Karpas-422 (cell line): ENCODE measurements at regions not wholly inside any gene's neighbourhood (a gene's known extent, or its start where the extent isn't known, plus 50 kb on each side); places are given as distances from the start of the nearest gene placed in this dataset.

Experiments used
- DNase-seq: peaks from one replicate; pipeline ENCODE4 v3.0.0-alpha.2; 2015
- H2AFZ ChIP-seq: fragments of 200-600 bp; sonication (generic); 2 replicates; pipeline ENCODE4 v1.6.1; 2014; ENCODE audit warnings: antibody characterized with exemption, low read length, mixed read lengths
- H3K27ac ChIP-seq: fragments of 200-600 bp; sonication (generic); 2 replicates; pipeline ENCODE4 v1.5.1; 2014; ENCODE audit warnings: mild to moderate bottlenecking, low read length, moderate library complexity
- H3K27me3 ChIP-seq: fragments of 200-600 bp; sonication (generic); 2 replicates; pipeline ENCODE4 v1.6.1; 2014; ENCODE audit warnings: low read length, mixed read lengths
- H3K36me3 ChIP-seq: fragments of 200-600 bp; sonication (generic); 2 replicates; pipeline ENCODE4 v1.6.1; 2014; ENCODE audit warnings: low read length, mixed read lengths; ENCODE audit not compliant: insufficient read depth
- H3K4me1 ChIP-seq: fragments of 200-600 bp; sonication (generic); 2 replicates; pipeline ENCODE4 v1.6.1; 2014; ENCODE audit warnings: mild to moderate bottlenecking, low read length, mixed read lengths
- H3K4me2 ChIP-seq: fragments of 200-600 bp; sonication (generic); 2 replicates; pipeline ENCODE4 v1.6.1; 2014; ENCODE audit warnings: low read length, low read depth, mild to moderate bottlenecking; ENCODE audit not compliant: poor library complexity, severe bottlenecking
- H3K4me3 ChIP-seq: fragments of 200-600 bp; sonication (generic); 2 replicates; pipeline ENCODE4 v1.5.1; 2014; ENCODE audit warnings: mild to moderate bottlenecking, antibody characterized with exemption, low read length, mixed read lengths
- H3K79me2 ChIP-seq: fragments of 200-600 bp; sonication (generic); 2 replicates; pipeline ENCODE4 v1.6.1; 2014; ENCODE audit warnings: mild to moderate bottlenecking, low read length, mixed read lengths
- H3K9ac ChIP-seq: fragments of 200-600 bp; sonication (generic); 2 replicates; pipeline ENCODE4 v1.6.0; 2014; ENCODE audit warnings: low read length
- H3K9me2 ChIP-seq: fragments of 200-600 bp; sonication (generic), shearing (Covaris generic); replicated peaks from 2 replicates; pipeline ENCODE4 v1.6.0; 2014; ENCODE audit warnings: mild to moderate bottlenecking, low read length, moderate library complexity; ENCODE audit not compliant: insufficient read depth
- H3K9me3 ChIP-seq: fragments of 300-700, 200-600 bp; sonication (generic); 2 replicates; pipeline ENCODE4 v1.6.1; 2014; ENCODE audit warnings: low read length, mixed read lengths
- H4K20me1 ChIP-seq: fragments of 200-600 bp; sonication (generic); 2 replicates; pipeline ENCODE4 v1.6.1; 2014; ENCODE audit warnings: mild to moderate bottlenecking, antibody characterized with exemption, low read length, low read depth; ENCODE audit not compliant: insufficient read depth

DNA sequence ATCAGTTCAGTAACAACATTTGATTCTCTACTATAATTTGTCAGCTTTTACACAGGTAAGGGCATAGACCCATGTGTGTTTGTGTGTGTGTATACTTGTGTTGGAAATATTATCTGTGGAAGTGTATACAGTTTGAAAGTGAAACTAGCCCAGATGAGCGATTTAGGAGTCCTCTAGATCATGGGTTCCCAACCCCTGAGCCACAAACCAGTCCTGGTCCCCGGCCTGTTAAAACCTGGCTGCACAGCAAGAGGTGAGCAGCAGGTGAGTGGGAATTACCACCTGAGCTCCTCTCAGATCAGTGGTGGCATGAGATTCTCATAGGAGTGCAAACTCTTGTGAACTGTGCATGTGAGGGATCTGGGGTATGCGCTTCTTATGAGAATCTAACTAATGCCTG is 1221.5 kb upstream of the SORCS1 start:
- no peaks in the 10 kb centered on the region for H3K27me3 ChIP-seq
- H3K9me2 ChIP-seq, result no peaks in the 10 kb centered on the region
- no peaks in the 10 kb centered on the region for H3K79me2 ChIP-seq
- H3K9ac ChIP-seq, result no peak overlapping the region
- H3K27ac ChIP-seq, result no peak overlapping the region
- H3K4me1 ChIP-seq, result no peaks in the 10 kb centered on the region
- no peaks in the 10 kb centered on the region for H3K36me3 ChIP-seq
- no peaks in the 10 kb centered on the region for H4K20me1 ChIP-seq
- no peak for DNase-seq
- H3K4me3 ChIP-seq, result no peak overlapping the region
- no peak overlapping the region for H2AFZ ChIP-seq
- no peak overlapping the region for H3K4me2 ChIP-seq
- H3K9me3 ChIP-seq, result peaks cover 12% of the 10 kb centered on the region; the same call in 1 of the 2 replicates

- Histone ChIP-seq H3K79me2 (no peaks in the 10 kb centered on the region), H4K20me1 (no peaks in the 10 kb centered on the region), H3K27me3 (no peaks in the 10 kb centered on the region), H3K4me1 (no peaks in the 10 kb centered on the region), H3K4me3 (no peak overlapping the region), H3K36me3 (no peaks in the 10 kb centered on the region), H3K9me2 (no peaks in the 10 kb centered on the region), H3K9me3 (peaks cover 16% of the 10 kb centered on the region; the same call in 1 of the 2 replicates), H3K4me2 (no peak overlapping the region), H3K27ac (no peak overlapping the region), H2AFZ (no peak overlapping the region), H3K9ac (no peak overlapping the region)
- no peak for DNase-seq
Measured at GRCh38 chr10:108384378-108384777, 1219.9 kb upstream of the SORCS1 start.

DNA sequence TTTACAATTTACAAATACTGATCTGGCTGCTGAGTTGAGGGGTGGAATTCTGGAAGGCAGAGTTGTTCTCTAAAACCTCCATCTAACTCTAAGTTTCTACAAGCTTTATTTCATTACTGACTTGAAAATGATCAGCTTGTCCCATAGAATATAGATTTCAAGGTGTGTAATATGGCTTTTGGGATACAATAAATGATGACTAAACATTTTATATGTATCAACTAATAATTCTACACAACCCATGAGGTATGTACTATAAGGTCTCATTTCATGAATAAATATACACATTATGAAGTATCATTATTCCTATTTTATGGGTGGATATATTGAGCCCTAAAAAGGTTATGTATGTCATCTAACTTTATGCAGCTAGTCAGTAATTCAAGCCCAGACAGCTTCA is 1214.3 kb upstream of the SORCS1 start:
- H2AFZ ChIP-seq, result no peak overlapping the region

GRCh38 chr10:108375691-108376090 is 1211.2 kb upstream of the SORCS1 start:
- Histone ChIP-seq H3K79me2 (no peaks in the 10 kb centered on the region), H3K4me2 (no peak overlapping the region), H3K27me3 (no peaks in the 10 kb centered on the region), H3K4me1 (no peaks in the 10 kb centered on the region), H3K27ac (no peak overlapping the region), H3K9ac (no peak overlapping the region), H3K4me3 (no peak overlapping the region), H3K9me2 (no peaks in the 10 kb centered on the region), H4K20me1 (no peaks in the 10 kb centered on the region), H3K36me3 (no peaks in the 10 kb centered on the region), H3K9me3 (peaks cover 37% of the 10 kb centered on the region), H2AFZ (no peak overlapping the region)
- DNase-seq, result no peak

More for the DNA sequence above, 1214.3 kb upstream of the SORCS1 start:
- Histone ChIP-seq H3K4me3 (no peak overlapping the region), H3K9ac (no peak overlapping the region), H3K4me1 (no peaks in the 10 kb centered on the region), H3K9me3 (peaks cover 37% of the 10 kb centered on the region), H3K27ac (no peak overlapping the region), H3K4me2 (no peak overlapping the region), H3K36me3 (no peaks in the 10 kb centered on the region), H4K20me1 (no peaks in the 10 kb centered on the region), H3K79me2 (no peaks in the 10 kb centered on the region), H3K27me3 (no peaks in the 10 kb centered on the region), H3K9me2 (no peaks in the 10 kb centered on the region)
- no peak for DNase-seq

GRCh38 chr10:108374991-108375390 is 1210.5 kb upstream of the SORCS1 start:
- Histone ChIP-seq H4K20me1 (no peaks in the 10 kb centered on the region), H3K27ac (no peak overlapping the region), H3K9me3 (peaks cover 38% of the 10 kb centered on the region), H2AFZ (no peak overlapping the region), H3K4me3 (no peak overlapping the region), H3K36me3 (no peaks in the 10 kb centered on the region), H3K4me1 (no peaks in the 10 kb centered on the region), H3K4me2 (no peak overlapping the region), H3K79me2 (no peaks in the 10 kb centered on the region), H3K27me3 (no peaks in the 10 kb centered on the region), H3K9ac (no peak overlapping the region), H3K9me2 (no peaks in the 10 kb centered on the region)
- no peak for DNase-seq

GRCh38 chr10:108365541-108365940 is 1201.0 kb upstream of the SORCS1 start:
- no peaks in the 10 kb centered on the region for H3K27me3 ChIP-seq
- no peaks in the 10 kb centered on the region for H4K20me1 ChIP-seq
- H3K36me3 ChIP-seq, result no peaks in the 10 kb centered on the region
- no peak overlapping the region for H3K4me3 ChIP-seq
- peaks cover 11% of the 10 kb centered on the region for H3K9me3 ChIP-seq
- H3K9ac ChIP-seq, result no peak overlapping the region
- no peak overlapping the region for H2AFZ ChIP-seq
- no peak for DNase-seq
- no peak overlapping the region for H3K27ac ChIP-seq
- no peaks in the 10 kb centered on the region for H3K79me2 ChIP-seq
- H3K9me2 ChIP-seq, result no peaks in the 10 kb centered on the region
- H3K4me1 ChIP-seq, result no peaks in the 10 kb centered on the region
- H3K4me2 ChIP-seq, result no peak overlapping the region

- H3K4me1 ChIP-seq, result no peaks in the 10 kb centered on the region
- H3K9ac ChIP-seq, result no peak overlapping the region
- no peak overlapping the region for H3K4me3 ChIP-seq
- no peaks in the 10 kb centered on the region for H3K79me2 ChIP-seq
- H3K4me2 ChIP-seq, result no peak overlapping the region
- H3K9me3 ChIP-seq, result peaks cover 10% of the 10 kb centered on the region
- no peak for DNase-seq
- no peaks in the 10 kb centered on the region for H3K36me3 ChIP-seq
- no peak overlapping the region for H3K27ac ChIP-seq
- no peaks in the 10 kb centered on the region for H3K9me2 ChIP-seq
- no peaks in the 10 kb centered on the region for H4K20me1 ChIP-seq
- no peak overlapping the region for H2AFZ ChIP-seq
- H3K27me3 ChIP-seq, result no peaks in the 10 kb centered on the region
Measured at GRCh38 chr10:108363576-108363975, 1199.1 kb upstream of the SORCS1 start.

- Histone ChIP-seq H3K36me3 (no peaks in the 10 kb centered on the region), H2AFZ (no peak overlapping the region), H3K9me2 (no peaks in the 10 kb centered on the region), H3K79me2 (no peaks in the 10 kb centered on the region), H3K27me3 (no peaks in the 10 kb centered on the region), H3K4me2 (no peak overlapping the region), H3K4me3 (no peak overlapping the region), H4K20me1 (no peaks in the 10 kb centered on the region), H3K27ac (no peak overlapping the region), H3K4me1 (no peaks in the 10 kb centered on the region), H3K9me3 (peaks cover 14% of the 10 kb centered on the region), H3K9ac (no peak overlapping the region)
- no peak for DNase-seq
Measured at GRCh38 chr10:108362961-108363360, 1198.5 kb upstream of the SORCS1 start.

GRCh38 chr10:108362296-108362695 is 1197.8 kb upstream of the SORCS1 start:
- no peaks in the 10 kb centered on the region for H3K79me2 ChIP-seq
- H3K9ac ChIP-seq, result no peak overlapping the region
- H3K9me3 ChIP-seq, result peaks cover 16% of the 10 kb centered on the region
- no peak overlapping the region for H3K4me2 ChIP-seq
- H3K27ac ChIP-seq, result no peak overlapping the region
- H2AFZ ChIP-seq, result no peak overlapping the region
- no peaks in the 10 kb centered on the region for H3K4me1 ChIP-seq
- no peak overlapping the region for H3K4me3 ChIP-seq
- H3K27me3 ChIP-seq, result no peaks in the 10 kb centered on the region
- no peaks in the 10 kb centered on the region for H3K9me2 ChIP-seq
- no peak for DNase-seq
- H4K20me1 ChIP-seq, result no peaks in the 10 kb centered on the region
- no peaks in the 10 kb centered on the region for H3K36me3 ChIP-seq
